SK-N-MC (cell line): ENCODE measurements at regions not wholly inside any gene's neighbourhood (a gene's known extent, or its start where the extent isn't known, plus 50 kb on each side); places are given as distances from the start of the nearest gene placed in this dataset.

Source experiments
- EZH2 ChIP-seq: fragments of 200-600 bp; sonication (generic); IDR thresholded peaks from one replicate; pipeline ENCODE4 v1.6.1; 2017; ENCODE audit warnings: antibody characterized with exemption
- POLR2AphosphoS5 ChIP-seq: IDR thresholded peaks from 2 replicates; pipeline ENCODE4 v1.6.1; 2012; ENCODE audit warnings: mild to moderate bottlenecking, low read depth, low read length, borderline replicate concordance

DNA sequence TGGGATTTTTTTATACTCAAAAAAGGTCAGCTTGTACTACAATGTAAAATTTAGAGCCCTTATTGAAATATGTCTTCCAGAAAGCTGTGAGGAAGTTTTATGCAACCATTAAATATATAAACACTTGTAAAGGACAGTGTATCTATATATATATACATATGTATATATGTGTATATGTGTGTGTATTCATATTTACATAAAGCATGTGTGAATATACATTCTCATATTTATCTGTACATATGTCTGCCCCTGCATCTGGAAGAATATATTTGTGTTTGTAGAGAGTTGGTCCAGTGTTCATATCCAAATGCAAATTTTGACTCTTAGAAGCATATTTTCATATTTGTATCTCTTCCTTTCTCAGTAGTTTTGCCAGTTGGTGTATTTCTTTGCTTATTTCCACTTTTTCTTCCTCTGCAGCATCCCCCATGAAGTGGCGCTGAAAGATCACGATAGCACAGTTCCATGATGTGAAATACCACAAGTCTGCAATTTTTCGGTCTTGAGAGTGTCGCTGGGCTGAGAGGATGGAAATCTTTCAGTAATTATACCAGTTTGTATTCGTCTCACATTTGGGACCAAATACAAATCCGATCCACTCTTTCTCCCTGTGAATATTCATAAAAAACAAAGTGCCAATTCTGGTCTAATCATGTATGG is 311.7 kb upstream of the DPH6 start:
- TF ChIP-seq POLR2AphosphoS5 (no peak), EZH2 (no peak)
